ENCODE measurements at regions not wholly inside any gene's neighbourhood (a gene's known extent, or its start where the extent isn't known, plus 50 kb on each side); places are given as distances from the start of the nearest gene placed in this dataset.

DNA sequence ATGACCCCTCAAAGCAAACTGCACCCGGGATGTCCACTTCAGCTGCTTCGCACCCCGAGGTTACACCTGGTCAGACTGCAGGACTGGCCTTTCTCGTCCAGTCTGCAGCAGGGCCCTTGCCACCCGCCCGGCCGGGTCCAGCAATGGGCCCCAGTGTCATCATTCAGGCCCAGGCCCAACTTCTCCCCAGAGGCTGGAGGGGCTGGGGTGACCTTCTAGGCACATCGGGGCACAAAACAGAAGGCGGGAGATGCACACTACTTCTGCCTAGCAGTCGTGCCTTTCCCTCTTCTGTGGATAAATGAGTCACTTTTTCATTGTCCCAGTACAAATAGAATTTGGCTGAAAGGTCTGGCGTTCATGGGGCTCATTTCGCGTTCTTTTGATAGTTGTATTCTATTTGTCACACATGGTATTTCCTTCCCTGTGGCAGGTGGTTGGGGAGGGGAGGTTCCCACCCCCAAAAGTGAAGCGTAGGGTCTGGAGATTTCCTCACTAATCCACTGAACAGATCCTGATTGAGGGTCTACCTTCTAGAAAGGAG is 56.9 kb upstream of the ID2 start:
- CTCF ChIA-PET, result no interaction called here
- Histone ChIP-seq H3K4me1 (ENCODE audit: insufficient read depth, low read length, poor library complexity, severe bottlenecking) (peaks cover 6% of the 10 kb centered on the region), H3K27me3 (replicated peaks; ENCODE audit: insufficient read depth, low read depth, low read length, poor library complexity) (no peaks in the 10 kb centered on the region), H3K36me3 (ENCODE audit: insufficient read depth, low read length, poor library complexity, severe bottlenecking) (no peaks in the 10 kb centered on the region), H3K27ac (ENCODE audit: low read depth, low read length, poor library complexity, severe bottlenecking) (no peak overlapping the region), H3K9me3 (ENCODE audit: low read depth, low read length, poor library complexity, severe bottlenecking) (no peaks in the 10 kb centered on the region), H3K4me3 (ENCODE audit: low read depth, low read length, poor library complexity, severe bottlenecking) (no peak overlapping the region)
- TF ChIP-seq, protein P1, sequence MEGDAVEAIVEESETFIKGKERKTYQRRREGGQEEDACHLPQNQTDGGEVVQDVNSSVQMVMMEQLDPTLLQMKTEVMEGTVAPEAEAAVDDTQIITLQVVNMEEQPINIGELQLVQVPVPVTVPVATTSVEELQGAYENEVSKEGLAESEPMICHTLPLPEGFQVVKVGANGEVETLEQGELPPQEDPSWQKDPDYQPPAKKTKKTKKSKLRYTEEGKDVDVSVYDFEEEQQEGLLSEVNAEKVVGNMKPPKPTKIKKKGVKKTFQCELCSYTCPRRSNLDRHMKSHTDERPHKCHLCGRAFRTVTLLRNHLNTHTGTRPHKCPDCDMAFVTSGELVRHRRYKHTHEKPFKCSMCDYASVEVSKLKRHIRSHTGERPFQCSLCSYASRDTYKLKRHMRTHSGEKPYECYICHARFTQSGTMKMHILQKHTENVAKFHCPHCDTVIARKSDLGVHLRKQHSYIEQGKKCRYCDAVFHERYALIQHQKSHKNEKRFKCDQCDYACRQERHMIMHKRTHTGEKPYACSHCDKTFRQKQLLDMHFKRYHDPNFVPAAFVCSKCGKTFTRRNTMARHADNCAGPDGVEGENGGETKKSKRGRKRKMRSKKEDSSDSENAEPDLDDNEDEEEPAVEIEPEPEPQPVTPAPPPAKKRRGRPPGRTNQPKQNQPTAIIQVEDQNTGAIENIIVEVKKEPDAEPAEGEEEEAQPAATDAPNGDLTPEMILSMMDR (conservative IDR thresholded peaks at IDR 0.05; ENCODE audit: low read depth, low read length), result no peak
- no peak for TF ChIP-seq EZH2 (IDR thresholded peaks at IDR 0.05; ENCODE audit: borderline replicate concordance, low read depth, low read length, poor library complexity, severe bottlenecking)
- BruUV-seq (replicated peaks), result no TSS peak
- POLR2A ChIA-PET (ENCODE audit: low non-redundant PET), result no interaction called here
- no peak for DNase-seq (ENCODE audit: low spot score)
- intact Hi-C loops (cut with micrococcal nuclease; ENCODE audit: unreplicated experiment), result no loop called here

GRCh38 chr2:8625399-8626300 is 56.2 kb upstream of the ID2 start:
- Histone ChIP-seq H3K9me3 (ENCODE audit: low read depth, low read length, poor library complexity, severe bottlenecking) (no peaks in the 10 kb centered on the region), H3K27ac (ENCODE audit: low read depth, low read length, poor library complexity, severe bottlenecking) (no peak overlapping the region), H3K27me3 (replicated peaks; ENCODE audit: insufficient read depth, low read depth, low read length, poor library complexity) (no peaks in the 10 kb centered on the region), H3K36me3 (ENCODE audit: insufficient read depth, low read length, poor library complexity, severe bottlenecking) (no peaks in the 10 kb centered on the region), H3K4me1 (ENCODE audit: insufficient read depth, low read length, poor library complexity, severe bottlenecking) (peaks cover 6% of the 10 kb centered on the region), H3K4me3 (ENCODE audit: low read depth, low read length, poor library complexity, severe bottlenecking) (no peak overlapping the region)
- ChIA-PET POLR2A (ENCODE audit: low non-redundant PET) (no interaction called here), CTCF (no interaction called here)
- no TSS peak for BruUV-seq (replicated peaks)
- DNase-seq (ENCODE audit: low spot score), result no peak
- intact Hi-C loops (cut with micrococcal nuclease; ENCODE audit: unreplicated experiment), result no loop called here
- TF ChIP-seq EZH2 (IDR thresholded peaks at IDR 0.05; ENCODE audit: borderline replicate concordance, low read depth, low read length, poor library complexity, severe bottlenecking), result no peak
- TF ChIP-seq, protein P1 (conservative IDR thresholded peaks at IDR 0.05; ENCODE audit: low read depth, low read length), result no peak

- intact Hi-C loops (cut with micrococcal nuclease; ENCODE audit: unreplicated experiment), result no loop called here
- no peaks in the 10 kb centered on the region for H3K9me3 ChIP-seq (ENCODE audit: low read depth, low read length, poor library complexity, severe bottlenecking)
- peaks cover 6% of the 10 kb centered on the region for H3K4me1 ChIP-seq (ENCODE audit: insufficient read depth, low read length, poor library complexity, severe bottlenecking)
- no peak for TF ChIP-seq EZH2 (IDR thresholded peaks at IDR 0.05; ENCODE audit: borderline replicate concordance, low read depth, low read length, poor library complexity, severe bottlenecking)
- TF ChIP-seq, protein P1 (conservative IDR thresholded peaks at IDR 0.05; ENCODE audit: low read depth, low read length), result no peak
- no peak overlapping the region for H3K27ac ChIP-seq (ENCODE audit: low read depth, low read length, poor library complexity, severe bottlenecking)
- H3K36me3 ChIP-seq (ENCODE audit: insufficient read depth, low read length, poor library complexity, severe bottlenecking), result no peaks in the 10 kb centered on the region
- POLR2A ChIA-PET (ENCODE audit: low non-redundant PET), result no interaction called here
- DNase-seq (ENCODE audit: low spot score), result no peak
- H3K27me3 ChIP-seq (replicated peaks; ENCODE audit: insufficient read depth, low read depth, low read length, poor library complexity), result no peaks in the 10 kb centered on the region
- CTCF ChIA-PET, result no interaction called here
- H3K4me3 ChIP-seq (ENCODE audit: low read depth, low read length, poor library complexity, severe bottlenecking), result no peak overlapping the region
- no TSS peak for BruUV-seq (replicated peaks)
These were observed 55.3 kb upstream of the ID2 start for GRCh38 chr2:8626572-8626971.
